Adrenal gland (tissue), 9 donors: ENCODE measurements at regions not wholly inside any gene's neighbourhood (a gene's known extent, or its start where the extent isn't known, plus 50 kb on each side); places are given as distances from the start of the nearest gene placed in this dataset.

Source experiments
- DNase-seq, 7 donors: peaks; one replicate each; pipeline ENCODE4 v3.0.0-alpha.2; 2019 to 2020
- H3K27ac ChIP-seq, 5 donors: fragments of 200-600 bp; sonication (generic) in 4 of 5; 1 replicate in 3 of 5; 2 replicates in 2 of 5; pipeline versions ENCODE4 v1.5.1 to v1.8.0; 2016 to 2020; ENCODE audit warnings: mild to moderate bottlenecking in 1 of 5
- H3K27me3 ChIP-seq: fragments of 200-600 bp; 2 replicates; pipeline ENCODE4 v1.8.0; 2021
- H3K36me3 ChIP-seq, 2 donors: fragments of 200-600 bp; replicated peaks in 1 of 2; 1 replicate in 1 of 2; 2 replicates in 1 of 2; pipeline versions ENCODE4 v1.5.1 to v1.8.0; 2018 to 2022
- H3K4me1 ChIP-seq, 2 donors: fragments of 200-600 bp; replicated peaks in 1 of 2; 1 replicate in 1 of 2; 2 replicates in 1 of 2; pipeline versions ENCODE4 v1.5.1 to v1.8.0; 2018 to 2021
- H3K4me3 ChIP-seq, 4 donors: fragments of 200-600 bp; sonication (generic) in 3 of 4; one replicate each; pipeline ENCODE4 v1.5.1; 2016 to 2018
- H3K9me3 ChIP-seq, 3 donors: fragments of 200-600 bp; sonication (generic) in 1 of 3; replicated peaks in 1 of 3; 1 replicate in 2 of 3; 2 replicates in 1 of 3; pipeline versions ENCODE4 v1.5.1 to v1.8.0; 2016 to 2021
- POLR2A ChIP-seq, 2 donors: fragments of 450-650 bp; IDR thresholded peaks; one replicate each; pipeline ENCODE4 v1.6.1; 2017; ENCODE audit warnings: antibody characterized with exemption in 2 of 2, mild to moderate bottlenecking in 2 of 2, moderate library complexity in 1 of 2
- WGBS, 4 donors: extraction: QIAGEN DNeasy Blood & Tissue Kit in 2 of 4; methylation state at CpG; one replicate each; pipeline versions ENCODE4 v1.1.5 to v1.1.7; 2013 to 2017; 5-methylcytosine and 5-hydroxymethylcytosine counted together
- intact Hi-C, 2 donors: fragments of 100-400 bp; cut with DNase I; formaldehyde crosslinking; loops; one replicate each; pipeline versions ENCODE4 v1.14.1 to v1.15.0; 2022 to 2023
- TF ChIP-seq, protein P1 (sequence below), 6 experiments: fragments of 450-650 bp in 4 of 6; fragments of 200-600 bp in 2 of 6; sonication (generic) in 1 of 6; IDR thresholded peaks; 1 replicate in 5 of 6; 2 replicates in 1 of 6; pipeline versions ENCODE4 v1.5.1 to v1.8.0; 2016 to 2021; ENCODE audit warnings: antibody characterized with exemption in 6 of 6, mild to moderate bottlenecking in 2 of 6, moderate library complexity in 1 of 6
- donor health status: healthy with polysubstance abuse.
- donor health status: Bipolar disorder and iron deficiency.
- donor health status: DM: yes; HTN: yes; CAD: no.
- donor health status: DM: no; HTN: no; CAD: no.
- donor health status: DM: no; HTN: no; CAD: no.

DNA sequence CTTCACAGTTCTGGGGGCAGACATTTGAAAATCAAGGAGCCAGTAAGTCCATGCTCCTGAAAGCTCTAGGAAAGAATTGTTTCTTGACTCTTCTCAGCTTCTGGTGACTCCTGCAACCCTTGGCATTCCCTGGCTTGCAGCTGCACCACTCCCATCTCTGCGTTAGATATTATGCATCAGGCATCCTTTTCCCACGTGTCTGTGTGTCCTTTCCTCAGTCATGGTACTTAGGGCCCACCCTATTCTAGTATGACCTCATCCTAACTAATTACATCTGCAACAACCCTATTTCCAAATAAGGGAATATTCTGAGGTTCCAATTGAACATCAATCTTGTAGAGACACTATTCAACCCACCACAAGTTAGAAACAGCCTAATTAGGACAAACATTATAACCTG lies 931.7 kb upstream of the CHAC2 start:
- intact Hi-C loops, result no loop called here
- Histone ChIP-seq H3K9me3 (no peaks in the 10 kb centered on the region), H3K36me3 (no peaks in the 10 kb centered on the region), H3K27me3 (no peaks in the 10 kb centered on the region), H3K4me1 (no peaks in the 10 kb centered on the region), H3K4me3 (no peak overlapping the region), H3K27ac (no peak overlapping the region)
- 56 to 81% (median 80%) methylated on average over 2 of the region's 2 CpGs for WGBS, 4 donors
- DNase-seq, result no peak
- TF ChIP-seq, protein P1, sequence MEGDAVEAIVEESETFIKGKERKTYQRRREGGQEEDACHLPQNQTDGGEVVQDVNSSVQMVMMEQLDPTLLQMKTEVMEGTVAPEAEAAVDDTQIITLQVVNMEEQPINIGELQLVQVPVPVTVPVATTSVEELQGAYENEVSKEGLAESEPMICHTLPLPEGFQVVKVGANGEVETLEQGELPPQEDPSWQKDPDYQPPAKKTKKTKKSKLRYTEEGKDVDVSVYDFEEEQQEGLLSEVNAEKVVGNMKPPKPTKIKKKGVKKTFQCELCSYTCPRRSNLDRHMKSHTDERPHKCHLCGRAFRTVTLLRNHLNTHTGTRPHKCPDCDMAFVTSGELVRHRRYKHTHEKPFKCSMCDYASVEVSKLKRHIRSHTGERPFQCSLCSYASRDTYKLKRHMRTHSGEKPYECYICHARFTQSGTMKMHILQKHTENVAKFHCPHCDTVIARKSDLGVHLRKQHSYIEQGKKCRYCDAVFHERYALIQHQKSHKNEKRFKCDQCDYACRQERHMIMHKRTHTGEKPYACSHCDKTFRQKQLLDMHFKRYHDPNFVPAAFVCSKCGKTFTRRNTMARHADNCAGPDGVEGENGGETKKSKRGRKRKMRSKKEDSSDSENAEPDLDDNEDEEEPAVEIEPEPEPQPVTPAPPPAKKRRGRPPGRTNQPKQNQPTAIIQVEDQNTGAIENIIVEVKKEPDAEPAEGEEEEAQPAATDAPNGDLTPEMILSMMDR (IDR thresholded peaks at IDR 0.05), result no peak
- no peak for TF ChIP-seq POLR2A (IDR thresholded peaks at IDR 0.05)

DNA sequence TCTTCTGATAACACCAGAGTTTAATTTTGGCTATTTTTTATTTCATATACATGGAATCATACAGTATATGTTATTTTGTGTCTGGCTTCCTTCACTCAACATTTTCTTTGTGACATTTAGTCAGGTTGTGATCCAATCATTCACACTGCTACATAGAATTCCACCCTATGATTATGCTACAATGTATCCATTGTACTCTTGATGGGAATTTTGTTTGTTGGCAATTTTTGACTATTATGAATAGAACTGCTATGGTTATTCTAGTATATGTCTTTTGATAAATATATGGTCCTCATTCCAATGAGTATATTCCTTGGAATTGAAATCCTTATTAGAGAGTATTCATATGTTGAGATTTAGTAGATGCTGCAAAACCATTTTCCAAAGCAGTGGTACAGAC lies 936.4 kb upstream of the CHAC2 start:
- DNase-seq, result no peak
- Histone ChIP-seq H3K36me3 (no peaks in the 10 kb centered on the region), H3K9me3 (no peaks in the 10 kb centered on the region), H3K4me1 (no peaks in the 10 kb centered on the region), H3K27me3 (no peaks in the 10 kb centered on the region), H3K27ac (no peak overlapping the region), H3K4me3 (no peak overlapping the region)
- intact Hi-C loops, result no loop called here
- no peak for TF ChIP-seq POLR2A (IDR thresholded peaks at IDR 0.05)
- TF ChIP-seq, protein P1 (IDR thresholded peaks at IDR 0.05), result no peak

DNA sequence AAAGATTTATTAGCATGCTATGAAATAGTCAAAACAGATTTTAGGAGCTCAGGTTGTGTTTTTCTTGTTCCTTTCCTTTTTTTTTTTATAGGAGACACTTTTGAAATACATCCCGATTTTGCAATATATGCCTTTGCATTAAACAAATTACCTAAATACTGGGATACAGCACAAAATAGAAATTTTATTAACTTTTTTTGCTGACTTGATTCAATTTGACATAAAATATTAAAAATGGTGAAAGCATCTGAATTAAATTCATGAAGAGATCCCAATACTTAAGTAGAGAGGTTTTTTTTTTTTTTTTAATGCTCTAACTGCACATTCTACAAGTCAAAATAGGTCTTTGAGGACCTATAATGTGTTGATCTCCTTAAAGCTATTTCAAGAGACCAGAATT lies 939.5 kb upstream of the CHAC2 start:
- Histone ChIP-seq H3K27me3 (no peaks in the 10 kb centered on the region), H3K36me3 (no peaks in the 10 kb centered on the region), H3K4me1 (no peaks in the 10 kb centered on the region), H3K27ac (no peak overlapping the region), H3K4me3 (no peak overlapping the region), H3K9me3 (no peaks in the 10 kb centered on the region)
- DNase-seq, result no peak
- TF ChIP-seq, protein P1 (IDR thresholded peaks at IDR 0.05), result no peak
- no peak for TF ChIP-seq POLR2A (IDR thresholded peaks at IDR 0.05)
- intact Hi-C loops, result no loop called here
- 77 to 87% (median 80%) methylated on average over 1 of the region's 1 CpG for WGBS, 4 donors

DNA sequence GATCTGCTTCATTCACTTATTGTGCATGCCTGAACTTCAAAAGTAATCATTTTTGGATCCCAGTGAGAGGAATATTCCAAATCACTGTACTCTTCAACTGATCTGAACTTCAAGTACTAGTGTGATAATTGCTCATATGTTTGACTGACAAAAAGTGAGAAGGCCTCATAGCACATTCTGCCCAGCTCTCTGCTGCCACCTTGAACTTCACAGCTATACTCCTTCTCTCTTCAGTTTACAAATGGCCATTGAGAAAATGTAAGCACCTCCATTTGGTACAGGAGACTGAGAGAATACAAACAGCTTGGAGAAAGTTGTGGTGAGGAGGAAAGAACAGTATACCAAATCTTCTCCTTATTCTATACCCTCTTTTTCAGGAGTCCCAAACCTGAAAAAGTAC lies 946.0 kb upstream of the CHAC2 start:
- intact Hi-C loops, result no loop called here
- TF ChIP-seq, protein P1 (IDR thresholded peaks at IDR 0.05), result no peak
- no peak for TF ChIP-seq POLR2A (IDR thresholded peaks at IDR 0.05)
- no peak for DNase-seq
- H3K4me1 ChIP-seq, result no peaks in the 10 kb centered on the region
- H3K27me3 ChIP-seq, result no peaks in the 10 kb centered on the region
- no peak overlapping the region for H3K27ac ChIP-seq
- no peaks in the 10 kb centered on the region for H3K9me3 ChIP-seq
- no peaks in the 10 kb centered on the region for H3K36me3 ChIP-seq
- no peak overlapping the region for H3K4me3 ChIP-seq
